ENCODE measurements at regions not wholly inside any gene's neighbourhood (a gene's known extent, or its start where the extent isn't known, plus 50 kb on each side); places are given as distances from the start of the nearest gene placed in this dataset.

DNA sequence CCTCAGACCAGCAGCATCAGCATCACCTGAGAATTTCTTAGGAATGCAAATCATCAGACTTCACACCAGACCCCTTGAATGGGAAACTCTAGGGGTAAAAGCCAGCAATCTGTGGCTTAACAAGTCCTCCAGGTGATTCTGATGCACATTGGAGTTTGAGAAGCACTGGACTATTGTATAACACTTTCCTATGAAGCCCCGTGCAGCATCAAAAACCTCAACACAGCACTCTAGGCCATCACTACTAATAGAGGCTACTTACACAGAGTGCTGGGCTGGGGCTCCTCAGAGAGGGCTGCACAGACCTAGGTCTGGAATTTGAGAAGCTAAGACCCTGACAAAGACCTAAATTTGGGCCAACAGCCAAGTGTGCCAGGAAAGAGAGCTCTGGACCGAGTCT lies 95.7 kb upstream of the ARAP3 start:
- DNase-seq: no peak

DNA sequence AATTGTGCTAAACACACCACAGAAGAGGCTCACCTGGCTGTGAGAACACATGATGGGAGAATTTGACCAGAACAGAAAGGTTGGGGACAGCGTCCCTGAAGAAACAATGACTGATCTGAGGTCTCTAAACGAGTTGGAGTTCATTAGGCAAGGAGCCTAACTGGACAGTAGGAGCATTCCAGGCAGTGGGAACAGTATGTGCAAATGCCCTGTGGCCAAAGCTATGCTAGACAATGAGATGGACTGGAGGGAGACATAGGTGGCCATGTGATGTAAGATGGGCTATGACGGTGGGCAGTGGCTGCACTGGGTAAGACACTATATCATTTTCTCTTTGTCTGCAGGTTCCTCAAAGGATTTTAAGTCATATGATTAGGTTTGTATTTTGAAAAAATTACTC lies 95.1 kb upstream of the ARAP3 start:
- DNase-seq: no peak

DNA sequence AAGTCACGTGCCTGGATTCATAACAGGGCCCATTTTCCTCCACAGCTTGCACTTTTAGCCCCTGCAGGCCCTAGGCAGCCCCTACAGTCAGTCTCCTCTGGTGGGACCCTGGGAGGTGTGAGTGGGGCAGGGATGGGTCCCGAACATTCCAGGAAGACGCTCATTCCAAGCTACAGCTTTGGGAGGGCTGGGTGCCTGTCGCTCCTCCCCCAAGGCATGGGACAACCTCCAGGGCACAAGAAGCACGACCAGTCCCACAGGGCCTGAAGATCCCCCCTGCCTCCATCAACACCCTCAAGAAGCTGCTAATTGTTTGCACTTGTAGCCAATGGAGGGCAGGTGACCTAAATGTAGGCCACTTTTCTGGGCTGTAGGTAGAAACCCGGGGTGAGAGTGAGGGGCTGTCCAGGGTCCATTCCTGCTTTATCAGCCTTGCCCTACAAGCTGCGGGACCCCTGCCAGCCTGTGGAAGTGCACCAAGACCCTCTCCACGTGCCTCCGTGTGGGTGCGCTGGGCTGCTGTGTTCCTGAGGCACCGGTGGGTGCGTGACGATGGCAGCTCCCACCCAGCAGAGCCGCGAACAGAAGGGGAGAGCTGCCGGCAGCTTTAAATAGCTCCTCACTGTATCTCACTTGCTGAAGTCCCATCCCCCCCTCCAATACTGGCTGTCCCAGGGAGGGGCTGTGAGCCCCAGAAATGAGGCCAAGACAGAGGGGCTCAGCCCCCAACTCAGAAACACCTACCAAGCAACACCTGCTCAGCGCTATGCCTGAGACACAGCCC lies 91.9 kb upstream of the ARAP3 start:
- no peak for DNase-seq

DNA sequence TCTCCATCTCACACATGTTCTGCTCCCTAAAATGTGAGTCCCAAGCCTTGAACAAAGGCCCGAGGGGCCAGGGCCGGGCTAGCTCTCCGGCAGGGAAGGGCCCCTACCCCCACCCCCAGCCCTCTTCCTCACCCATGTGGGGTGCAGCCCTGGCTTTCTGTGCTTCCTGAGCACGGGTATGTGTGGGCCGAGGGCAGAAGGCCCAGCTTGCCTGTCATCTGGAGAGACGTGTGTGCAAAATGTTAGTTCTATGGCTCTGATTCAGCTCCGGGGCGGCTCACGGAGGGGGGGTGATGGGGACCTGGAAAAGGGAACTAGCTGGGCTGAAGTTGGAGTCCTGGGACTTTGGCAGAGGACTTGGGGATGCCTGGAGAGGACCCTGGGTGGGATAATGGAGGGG lies 90.3 kb upstream of the ARAP3 start:
- DNase-seq: no peak

DNA sequence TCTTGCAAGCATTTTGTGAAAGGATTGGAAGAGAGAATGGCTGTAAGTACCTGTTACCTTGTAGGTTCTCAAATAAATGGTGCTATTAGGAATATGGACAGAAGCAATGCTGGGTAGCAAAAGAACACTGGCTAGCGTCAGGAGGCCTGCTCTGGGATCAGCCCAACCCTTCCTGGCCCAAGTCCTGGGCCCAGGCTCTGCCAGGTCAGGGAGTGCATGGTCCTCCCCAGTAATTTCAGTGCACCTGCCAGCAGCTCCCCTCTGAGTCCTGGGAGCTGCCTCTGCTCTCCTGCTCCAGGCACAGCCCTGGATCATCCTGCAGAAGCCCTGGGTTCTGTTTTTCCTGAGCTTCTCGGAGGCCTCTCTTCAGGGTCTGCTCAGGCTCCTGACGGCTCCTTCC lies 89.5 kb upstream of the ARAP3 start:
- no peak for DNase-seq

DNA sequence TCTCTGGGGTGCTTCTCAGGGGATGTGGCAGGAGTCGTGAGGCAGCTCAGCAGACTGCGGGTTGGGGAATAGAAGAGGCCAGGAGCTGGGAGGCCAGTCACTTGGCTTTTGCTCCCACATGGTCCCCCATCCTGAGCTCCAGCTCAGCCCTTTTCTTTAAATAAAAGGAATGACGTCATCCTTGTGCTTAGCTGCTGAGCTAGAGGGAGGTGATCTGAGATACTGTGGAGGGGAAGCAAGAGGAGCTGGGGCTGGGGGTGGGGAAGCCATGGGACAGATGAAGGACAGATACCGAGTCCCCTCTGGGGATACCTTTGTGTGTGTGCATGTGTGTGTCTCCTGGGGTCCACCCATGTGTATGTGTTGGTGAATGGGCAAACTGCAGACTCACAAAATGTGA lies 89.0 kb upstream of the ARAP3 start:
- no peak for DNase-seq

DNA sequence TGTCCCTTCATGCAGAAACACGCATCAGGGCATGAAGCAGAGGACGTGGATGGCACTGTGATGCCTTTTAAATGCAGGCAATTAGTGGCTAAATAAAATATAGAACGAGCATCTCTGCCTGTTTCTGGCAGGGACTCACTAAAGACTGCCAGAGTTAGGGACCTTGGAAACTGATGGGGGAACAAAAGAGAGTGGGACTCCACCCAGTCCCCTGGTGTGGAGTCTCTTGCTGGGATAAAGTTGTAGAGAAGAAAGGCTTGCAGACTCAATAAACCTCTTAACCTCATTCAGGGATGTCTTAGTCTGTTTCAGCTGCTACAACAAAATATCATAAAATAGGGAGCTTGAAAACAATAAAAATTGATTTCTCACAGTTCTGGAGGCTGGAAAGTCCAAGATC lies 87.6 kb upstream of the ARAP3 start:
- DNase-seq: no peak

DNA sequence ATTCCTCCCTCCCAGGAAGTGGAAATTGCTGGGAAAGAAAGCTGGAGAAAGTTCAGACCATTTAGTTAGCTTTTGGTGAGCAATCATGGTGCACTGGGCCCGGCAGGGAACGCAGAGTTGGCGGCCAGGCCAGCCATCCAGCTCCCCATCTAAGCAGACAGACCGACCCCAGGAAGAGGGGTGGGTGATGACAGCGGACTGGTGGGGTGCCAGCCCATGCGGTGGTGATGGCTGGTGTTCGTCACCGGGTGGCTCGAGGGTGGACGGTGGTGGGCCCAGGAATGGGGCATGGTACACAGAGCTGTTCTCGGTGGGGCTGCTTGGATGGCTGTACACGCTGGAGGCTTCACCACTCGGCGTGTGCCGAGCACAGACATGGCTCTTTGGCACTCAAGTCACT lies 85.6 kb upstream of the ARAP3 start:
- DNase-seq: no peak

DNA sequence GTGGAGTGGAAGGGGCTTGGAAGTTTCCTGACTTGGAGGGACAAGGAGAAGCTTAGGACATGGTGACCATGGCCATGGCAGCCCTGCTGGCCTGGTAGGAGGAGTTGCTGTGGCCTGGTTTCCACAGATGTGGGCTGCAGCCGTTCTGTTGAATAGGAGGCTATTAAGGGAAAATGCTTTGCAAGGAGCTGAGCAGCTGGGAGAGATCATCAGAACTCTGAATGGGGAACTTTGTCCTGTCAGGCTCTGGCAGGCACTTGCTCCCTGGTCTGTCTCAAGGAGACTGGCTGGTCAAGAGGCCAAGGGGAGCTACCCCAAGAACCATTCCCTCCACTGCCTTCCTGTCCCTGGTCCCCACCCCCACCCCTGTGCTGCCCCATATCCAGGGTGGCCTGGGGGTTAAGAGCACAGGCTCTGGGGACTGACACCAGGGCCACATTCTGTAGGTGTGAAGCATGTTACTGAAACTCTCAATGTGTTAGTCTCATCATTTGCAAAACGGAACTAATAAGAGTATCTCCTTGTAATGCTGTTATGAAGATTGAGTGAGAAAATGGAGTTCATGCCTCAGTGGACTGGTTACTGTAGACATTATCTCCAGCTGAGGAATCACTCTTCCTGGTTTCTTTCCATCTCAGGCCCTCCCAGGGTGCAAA lies 84.0 kb upstream of the ARAP3 start:
- DNase-seq: no peak

DNA sequence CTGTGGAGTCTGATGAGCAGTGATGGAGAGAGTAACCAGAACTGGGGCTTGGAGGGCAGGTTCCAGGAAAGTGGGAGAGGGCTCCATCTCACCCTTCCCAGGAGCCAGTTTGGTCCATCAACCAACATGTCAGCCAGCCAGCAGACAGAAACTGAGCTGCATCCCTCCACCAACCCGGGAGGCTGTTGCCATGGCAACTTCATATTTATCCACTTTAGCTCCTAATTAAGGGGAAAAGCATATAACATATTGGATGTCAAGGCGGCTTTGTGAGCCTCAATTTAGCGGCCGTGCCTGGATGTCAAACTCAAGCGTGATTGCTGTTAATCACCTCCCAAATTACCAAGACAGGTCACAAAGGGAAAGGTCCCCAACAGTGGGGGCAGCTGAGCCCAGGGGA lies 81.5 kb upstream of the ARAP3 start:
- DNase-seq: no peak

DNA sequence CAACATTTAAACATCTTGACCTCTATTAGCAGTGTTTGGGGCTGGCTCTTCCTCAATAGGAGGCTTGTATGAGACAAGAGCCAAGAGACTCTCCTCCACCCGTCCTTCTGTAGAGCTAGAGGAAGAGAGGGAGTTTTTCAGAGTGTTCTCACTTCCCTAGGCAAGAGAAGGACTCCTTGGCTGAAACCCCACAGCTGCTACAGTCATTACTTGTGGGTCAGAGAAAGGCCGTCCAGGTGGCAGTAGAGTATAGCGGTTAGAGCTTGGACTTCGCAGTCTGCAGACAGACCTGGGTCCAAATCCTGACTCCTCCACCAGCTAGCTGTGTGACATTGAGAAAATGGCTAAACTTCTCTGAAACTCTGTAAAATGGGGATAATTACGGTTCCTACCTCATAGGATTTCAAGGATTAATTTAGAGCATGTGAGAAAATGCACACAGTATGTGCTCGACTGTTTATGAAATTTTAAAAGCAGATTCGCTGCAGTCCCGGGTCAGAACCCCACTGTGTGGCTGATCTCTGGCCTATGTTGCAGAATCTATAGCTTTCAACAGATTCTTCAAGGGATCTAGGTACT lies 80.8 kb upstream of the ARAP3 start:
- DNase-seq: no peak

DNA sequence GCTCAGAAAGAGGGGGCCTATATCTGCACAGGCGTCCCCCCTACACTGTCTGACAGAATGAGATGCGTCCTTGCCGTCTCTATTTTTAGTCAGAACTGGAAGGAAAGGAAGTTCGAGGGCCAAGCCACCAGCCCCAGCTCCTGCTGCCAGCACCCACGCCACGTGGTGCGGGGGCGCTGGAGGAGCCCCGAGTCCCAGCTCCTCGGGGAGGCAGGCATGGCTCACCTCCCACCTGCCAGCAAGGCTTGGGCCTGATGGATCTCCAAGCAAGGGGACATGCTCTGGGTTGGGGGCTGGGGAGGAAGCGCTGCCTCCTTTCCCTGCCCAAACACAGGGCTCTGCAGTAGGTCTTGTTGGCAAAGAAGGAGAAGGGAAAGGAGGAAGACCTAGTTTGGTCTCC lies 80.3 kb upstream of the ARAP3 start:
- DNase-seq: no peak

DNA sequence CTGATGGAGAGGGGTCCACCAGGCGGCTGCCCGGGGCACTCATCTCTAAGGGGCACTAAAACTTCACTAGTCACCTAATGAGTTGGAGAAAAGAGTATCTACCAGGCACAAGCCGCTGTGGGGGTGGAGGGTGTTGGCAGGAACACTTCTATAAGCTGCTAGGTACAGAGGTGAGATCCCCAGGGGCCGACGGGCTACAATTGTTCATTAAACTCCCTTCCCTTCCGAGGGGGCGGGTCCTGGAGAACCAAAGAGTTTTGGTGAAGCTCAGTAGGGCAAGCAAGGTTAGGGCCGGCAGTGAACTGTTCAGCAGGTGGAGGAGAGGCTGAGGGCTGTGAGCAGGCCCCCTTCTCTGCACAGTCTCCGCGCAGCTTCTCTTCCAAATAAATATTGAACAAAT lies 78.7 kb upstream of the ARAP3 start:
- no peak for DNase-seq

DNA sequence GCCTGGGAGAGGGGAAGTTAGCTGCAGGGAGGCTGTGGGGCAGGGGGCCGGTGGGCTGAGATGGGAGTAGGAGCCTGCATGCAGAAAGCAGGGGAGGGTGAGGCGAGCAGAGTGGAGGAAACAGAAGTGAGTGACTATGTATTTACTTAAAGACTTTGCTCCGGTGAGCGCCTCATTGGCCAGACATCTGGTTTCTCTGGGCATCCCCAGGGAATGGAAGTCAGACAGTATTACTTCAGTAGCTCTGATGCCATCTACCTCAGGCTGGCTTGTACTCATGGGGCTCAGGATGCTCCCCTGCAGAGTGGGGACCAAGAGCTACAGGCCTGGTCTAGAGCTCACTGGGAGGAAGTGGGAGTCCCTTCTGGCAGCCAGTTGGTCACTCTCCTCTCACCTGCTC lies 78.2 kb upstream of the ARAP3 start:
- DNase-seq: no peak

DNA sequence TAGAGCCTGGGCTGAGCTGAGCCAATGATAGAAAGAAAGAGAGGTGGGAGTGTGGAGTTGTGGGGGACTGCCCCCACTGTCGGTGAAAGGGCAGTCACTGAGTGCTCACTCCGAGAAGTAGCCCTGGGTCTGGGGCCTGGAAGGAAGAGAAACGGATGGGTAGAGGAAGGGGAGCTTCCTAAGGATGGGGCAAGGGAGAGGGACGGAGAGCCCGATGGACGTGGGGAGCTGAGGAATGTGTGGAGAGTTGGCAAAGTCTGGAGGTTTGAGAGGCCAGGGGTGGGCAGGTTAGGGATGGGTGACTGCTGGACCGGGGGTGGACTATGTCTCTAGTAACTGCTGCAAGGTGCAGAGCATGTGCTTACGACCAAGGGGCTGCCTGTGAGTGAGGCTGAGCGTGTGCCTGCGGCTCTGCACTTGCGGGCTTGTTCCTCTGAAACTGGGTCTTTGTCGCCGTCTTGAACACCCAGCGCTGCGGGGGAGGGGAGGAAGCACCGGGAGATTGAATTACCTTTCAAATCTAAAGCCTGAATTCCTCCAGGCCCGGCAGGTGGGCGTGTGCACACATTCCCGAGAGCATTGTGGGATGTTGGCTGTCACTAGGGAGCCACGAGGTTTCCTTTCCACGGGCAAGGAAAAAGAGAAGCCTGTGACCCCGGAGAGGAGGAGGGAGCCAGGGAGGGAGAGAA lies 76.4 kb upstream of the ARAP3 start:
- no peak for DNase-seq

DNA sequence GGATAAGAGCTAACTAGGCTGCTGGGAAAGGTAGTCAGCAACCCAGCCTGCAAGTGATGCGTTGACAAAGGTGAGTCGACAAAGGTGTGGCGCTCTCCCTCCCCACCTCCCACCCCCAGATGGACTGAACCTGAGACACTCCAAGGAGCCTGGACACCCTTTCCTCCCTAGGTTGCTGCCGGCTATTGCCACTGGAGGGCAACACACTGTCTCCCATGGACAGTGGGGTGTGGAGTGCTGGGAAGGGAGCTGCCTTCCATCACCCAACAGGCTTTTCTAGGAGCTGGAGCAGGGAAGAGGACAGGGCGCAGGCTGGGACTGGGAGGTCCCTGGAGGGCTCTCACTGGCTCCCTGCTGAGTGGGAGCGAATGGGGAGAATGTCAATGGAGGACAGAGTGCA lies 75.4 kb upstream of the ARAP3 start:
- DNase-seq: peak; percentile 75

DNA sequence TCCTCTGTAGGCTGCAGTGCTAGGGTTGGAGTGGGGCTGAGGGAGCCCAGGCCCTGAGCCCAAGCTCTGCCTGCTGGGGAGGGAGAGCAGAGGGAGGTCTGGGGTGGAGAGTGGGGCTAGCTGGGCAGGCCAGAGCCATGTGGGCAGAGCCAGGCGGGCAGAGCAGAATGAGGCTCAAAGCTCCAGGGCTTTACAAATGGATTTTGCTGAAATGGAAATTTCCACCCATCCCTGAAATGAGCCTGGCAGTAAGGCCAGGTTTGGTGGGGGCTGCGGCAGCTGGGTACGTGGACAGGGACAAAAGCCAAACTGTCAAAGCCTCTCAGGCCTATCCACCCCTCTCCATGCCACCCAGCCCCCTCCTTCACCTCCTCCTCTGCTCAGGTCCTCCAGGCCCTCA lies 74.2 kb upstream of the ARAP3 start:
- no peak for DNase-seq

DNA sequence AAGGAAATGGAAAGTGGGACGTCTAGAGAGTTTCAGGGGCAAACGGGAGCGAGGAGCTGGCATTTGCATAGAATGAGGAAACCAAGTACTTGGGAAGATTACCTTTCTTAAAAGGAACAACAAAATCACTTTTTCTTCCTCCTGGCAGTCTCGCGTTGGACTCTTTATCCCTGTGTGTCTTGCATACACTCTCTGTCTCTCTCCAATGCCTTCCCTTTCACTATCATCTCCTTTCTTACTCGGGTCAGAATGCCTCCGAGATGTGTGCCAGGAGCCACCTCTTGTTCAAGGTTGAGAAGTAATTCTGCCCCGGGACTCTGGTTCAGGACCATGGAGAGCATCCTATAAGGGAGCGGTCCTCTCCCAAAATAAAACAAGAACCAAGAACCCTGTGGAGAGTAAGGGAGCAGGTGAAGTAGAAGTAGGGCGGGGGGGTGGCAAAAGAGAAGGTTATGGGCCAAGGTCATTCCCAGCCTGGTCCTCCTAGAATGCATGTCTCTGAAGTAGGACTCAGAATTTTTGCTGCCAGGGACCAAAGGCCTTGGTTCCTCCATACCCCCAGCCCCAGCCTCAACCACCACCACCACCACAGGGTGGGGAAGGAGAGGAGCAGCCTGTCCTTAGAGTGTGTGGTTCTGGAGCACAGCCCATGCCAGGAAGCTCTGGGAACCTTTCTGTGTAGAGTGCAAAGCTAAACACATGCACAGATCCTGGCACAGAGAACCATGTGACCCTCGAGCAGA lies 72.1 kb upstream of the ARAP3 start:
- DNase-seq: no peak

DNA sequence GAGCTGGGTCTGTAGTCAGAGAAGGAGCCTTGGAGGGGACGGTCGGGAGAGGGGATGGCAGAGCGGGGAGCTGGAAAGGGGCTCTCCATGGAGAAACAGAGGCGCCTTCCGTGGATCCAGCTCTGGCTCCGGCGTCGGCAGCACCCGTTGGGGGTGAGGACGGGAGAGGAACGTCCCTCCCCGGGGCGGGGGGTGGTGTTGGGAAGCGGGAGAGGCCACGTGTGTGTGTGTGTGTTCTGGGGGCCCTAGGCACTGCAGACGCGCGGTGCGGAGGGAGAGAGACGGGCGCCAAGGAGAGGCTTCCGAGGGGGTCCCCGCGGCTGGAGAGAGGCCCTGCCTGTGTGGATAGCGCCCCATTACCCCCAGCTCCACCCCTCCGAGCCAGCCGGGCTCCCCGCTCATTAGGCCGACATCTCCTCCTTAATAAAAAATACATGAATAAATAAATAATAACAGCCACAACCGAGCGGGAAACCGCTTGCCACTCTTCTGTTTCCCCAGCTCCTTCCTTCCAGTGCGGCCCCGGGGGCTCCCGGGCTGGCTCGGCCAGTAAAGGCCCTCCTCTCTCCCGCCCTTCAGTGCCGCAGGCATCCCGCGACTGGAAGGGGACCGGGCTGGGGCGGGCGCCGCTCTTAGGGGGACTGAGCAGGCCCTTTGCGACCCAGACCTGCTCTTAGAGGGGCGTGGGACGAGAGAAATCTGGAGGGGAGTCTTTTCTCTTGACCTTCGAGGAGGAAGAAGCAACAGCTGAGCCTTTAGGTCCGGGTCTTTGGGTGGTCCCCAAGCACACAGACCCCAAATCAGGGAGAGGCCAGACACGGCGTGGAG lies 71.3 kb upstream of the ARAP3 start:
- DNase-seq: no peak

DNA sequence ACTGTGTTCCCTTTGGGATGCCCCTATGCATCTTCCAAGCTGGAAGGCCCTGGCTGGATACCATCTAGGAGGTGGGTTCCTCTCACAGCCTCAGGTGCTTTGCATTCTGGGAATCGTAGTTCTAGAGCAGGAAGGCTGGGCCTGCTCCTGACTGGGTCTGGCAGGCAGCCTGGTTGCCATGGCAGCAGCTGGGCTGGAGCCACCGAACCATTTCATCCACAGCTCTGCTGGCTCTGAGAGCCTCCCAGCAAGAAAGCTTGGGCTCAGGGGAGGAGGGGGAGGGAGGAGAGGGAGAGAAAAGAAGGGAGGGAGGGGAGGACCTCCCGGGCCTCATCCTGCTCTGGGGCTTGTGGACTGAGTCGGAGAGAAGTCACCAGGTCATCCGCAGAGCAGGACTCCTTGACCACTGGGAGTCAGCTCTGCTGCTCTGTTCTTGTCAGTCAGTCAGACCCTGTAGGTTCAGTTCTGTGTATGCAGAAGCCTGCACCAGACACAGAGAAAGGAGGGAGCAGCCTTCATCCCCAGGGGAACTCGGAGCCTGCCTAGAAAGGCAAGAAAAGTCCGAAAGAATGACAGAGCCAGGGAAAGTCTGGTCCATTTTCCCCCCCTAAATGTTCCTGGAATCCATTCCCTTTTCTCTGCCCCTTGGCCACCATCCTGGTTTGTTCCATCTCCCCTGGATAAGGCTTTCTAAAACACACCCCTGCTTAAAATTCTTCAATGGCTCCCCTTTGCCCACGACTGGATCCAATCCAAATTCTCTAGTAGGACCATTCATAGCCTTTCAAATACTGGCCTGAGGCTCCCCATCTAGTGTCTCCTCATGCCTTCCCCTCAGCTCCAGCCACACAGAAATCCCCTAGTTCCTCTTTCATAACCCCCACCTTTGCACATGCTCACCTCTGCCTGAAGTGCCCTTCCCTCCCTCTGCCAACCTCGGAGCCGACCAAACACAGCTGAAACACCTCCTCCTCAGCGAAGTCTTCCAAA lies 65.4 kb upstream of the ARAP3 start:
- DNase-seq: peak; percentile 56

DNA sequence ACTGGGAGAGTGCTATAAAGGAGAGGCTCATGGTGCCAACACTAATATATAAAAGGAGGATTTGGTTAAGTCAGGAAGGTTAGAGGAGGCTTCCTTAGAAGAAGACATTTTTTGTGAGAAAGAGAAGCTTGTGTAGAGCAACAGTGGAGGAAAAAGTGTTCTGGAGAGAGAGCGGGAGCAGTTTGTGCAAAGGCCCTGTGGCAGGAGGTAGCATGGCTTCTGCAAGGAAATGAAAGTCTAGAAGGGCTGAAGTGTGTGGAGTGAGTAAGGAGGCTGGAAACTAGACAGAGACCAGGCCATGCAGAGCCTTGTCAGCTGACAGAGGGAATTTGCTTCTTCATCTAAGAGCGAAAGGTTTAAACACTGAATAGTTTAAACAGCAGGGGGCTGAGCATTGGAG lies 64.4 kb upstream of the ARAP3 start:
- no peak for DNase-seq
